GM19240 (cell line): ENCODE measurements at regions not wholly inside any gene's neighbourhood (a gene's known extent, or its start where the extent isn't known, plus 50 kb on each side); places are given as distances from the start of the nearest gene placed in this dataset.

Source experiments
- DNase-seq: peaks from one replicate; pipeline ENCODE4 v3.0.0; 2011; ENCODE audit warnings: low spot score; ENCODE audit not compliant: insufficient read length

DNA sequence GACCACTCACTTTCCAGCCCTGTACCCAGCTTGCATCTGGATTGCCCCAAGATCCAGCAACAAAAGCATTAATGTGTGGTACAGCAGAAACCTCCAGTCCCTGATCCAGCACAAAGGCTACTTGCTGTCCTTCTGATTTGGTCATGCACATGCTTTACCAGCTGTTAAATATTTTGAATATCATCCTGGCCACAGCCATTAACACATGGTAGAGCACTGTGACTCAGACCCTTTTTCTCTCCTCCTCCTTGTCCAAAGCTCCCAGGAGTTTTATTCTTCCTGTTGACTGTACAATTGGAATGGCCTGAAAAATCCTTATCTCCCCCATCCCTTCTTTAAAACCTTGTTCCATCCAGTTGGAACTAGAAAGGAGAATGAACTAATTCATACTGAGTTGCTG lies 419.7 kb upstream of the TNP1 start:
- DNase-seq, result no peak

DNA sequence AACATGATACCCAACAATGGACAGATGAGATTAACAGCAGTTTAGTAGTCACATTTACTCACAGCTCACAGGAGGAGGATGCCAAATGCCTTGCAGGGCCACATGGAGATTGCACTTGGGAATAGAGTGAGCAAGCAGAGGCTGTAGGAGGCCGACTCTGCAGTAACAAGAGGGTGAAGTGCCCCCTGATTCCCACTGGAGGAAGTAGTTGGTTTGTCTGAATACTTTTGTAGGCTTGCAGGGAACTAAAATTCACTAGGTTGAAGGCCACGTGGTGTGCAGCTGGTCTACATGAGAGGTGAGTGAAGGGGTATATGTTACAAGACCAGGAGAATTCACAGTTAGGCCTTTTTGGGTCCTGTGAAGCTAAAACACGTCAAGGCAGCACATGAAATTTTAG lies 419.3 kb upstream of the TNP1 start:
- DNase-seq, result no peak

DNA sequence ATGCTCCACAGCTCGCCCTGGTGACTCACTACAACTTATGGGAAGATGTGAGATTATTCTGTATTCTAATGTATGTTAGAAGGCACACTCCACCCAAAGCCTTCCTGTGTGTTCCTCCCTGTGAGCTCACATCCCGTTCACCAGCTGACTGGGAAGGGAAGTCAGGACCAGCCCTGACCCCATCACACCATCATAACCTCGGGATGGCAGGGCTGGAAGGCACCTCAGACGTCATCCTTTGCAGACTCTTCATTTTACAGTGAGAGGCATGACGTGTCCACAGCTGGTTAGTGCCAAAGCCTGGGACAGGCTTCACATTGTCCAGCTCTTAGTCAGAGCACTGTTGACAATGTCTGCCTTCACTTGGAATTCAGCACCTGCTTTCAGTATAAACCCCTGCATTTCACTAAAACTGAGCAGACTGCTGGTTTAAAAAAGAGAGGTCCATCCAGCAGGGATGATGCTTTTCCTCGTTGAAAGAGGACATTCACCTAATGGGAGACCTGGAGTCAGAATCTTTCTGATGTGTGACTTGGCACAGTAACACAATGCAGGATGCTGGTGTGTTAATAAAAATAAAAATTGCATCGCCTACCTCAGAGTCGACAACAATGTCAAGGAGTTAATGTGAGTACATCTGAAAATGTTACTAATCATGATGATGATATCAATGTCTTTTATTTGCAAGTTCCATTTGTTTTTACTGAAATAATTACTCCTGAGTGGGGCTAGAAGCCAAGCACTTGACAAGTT lies 418.0 kb upstream of the TNP1 start:
- DNase-seq, result no peak

DNA sequence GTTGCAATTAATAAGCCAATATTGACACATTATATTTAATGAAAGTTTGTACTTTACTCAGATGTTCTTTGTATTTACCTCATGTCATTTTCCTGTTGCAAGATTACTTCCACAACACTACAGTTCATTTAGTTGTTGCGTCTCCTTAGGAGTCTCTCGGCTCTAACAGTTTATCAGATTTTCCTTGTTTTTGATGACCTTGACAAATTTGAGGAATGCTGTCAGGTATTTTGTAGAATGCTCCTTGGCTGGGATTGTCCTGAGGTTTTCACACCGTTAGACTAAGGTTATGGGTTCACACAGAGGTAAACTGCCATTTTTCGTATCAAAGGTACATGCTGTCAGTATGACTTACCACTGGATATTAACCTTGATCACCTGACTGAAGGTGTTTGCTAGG lies 416.6 kb upstream of the TNP1 start:
- DNase-seq, result no peak

DNA sequence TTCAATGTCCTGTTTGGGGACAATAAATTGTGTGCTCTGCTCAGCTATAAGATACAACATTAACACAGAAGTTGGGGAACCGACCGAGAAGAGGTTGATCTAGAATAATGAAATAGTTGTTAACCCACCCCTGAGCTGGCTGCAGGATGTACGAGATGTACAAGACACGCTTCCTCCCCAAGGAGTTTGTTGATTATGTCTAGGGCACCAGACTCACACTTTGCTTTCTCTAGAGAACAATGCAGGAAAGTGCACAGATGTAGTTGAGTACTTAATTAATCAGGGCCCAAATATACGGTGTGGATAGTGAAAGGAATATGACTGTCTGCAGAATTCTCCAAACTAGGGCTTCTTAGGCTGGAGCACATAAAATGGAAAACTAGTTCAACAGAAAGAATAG lies 415.2 kb upstream of the TNP1 start:
- DNase-seq, result no peak

DNA sequence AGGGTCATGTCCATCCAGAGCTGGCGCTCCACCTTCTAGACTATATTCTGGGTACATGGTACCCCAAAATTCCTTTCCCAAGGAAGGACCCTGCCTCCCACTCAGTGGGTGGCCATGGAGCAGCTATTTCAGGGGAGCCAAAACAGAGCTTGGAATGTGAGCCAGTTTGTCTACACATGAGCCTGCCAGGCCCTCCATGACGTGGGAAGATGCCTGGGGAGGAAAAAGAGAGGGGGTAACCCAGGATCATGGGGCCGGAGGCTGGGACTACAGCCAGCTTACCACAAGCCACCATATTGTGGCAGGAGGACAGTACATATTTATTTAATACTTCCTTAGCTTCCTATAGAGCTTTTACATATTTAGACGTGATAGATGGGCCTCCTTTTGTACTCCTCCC lies 414.7 kb upstream of the TNP1 start:
- no peak for DNase-seq

DNA sequence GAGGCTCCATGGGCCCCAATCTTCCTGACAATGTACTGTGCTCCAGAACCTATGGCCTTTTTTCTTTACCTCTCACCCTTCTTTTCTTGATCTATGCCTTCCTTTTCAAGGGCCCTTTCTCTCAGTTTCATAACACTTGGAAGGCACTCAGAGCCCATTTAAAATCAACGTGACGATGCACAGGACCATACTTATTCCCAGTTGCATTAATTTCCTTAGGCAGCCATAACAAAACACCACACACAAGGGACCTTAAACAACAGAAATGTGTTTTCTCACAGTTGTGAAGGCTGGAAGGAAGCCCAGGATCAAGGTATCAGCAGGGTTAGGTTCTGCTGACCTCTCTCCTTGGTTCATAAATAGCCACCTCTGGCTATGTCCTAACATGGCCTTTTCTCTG lies 414.0 kb upstream of the TNP1 start:
- DNase-seq, result no peak

DNA sequence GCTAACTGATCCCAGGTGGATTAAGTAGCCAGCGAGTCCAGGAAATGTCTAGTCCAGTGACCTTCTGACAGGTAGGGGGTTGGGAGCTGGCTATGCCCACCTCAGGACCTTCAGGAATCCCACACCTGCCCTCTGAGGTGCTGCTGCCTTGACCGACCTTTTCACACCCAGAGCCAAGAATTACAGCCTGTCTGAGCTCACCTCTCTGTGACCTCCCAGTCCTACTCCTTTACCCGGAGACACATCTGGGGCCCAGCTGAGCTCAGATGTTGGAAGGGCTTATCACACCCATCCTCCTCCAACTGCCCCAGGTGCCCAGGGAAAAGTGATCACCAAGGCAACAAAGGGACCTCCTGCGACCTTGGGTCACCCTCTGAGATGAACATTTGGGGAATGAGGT lies 413.3 kb upstream of the TNP1 start:
- DNase-seq, result no peak

DNA sequence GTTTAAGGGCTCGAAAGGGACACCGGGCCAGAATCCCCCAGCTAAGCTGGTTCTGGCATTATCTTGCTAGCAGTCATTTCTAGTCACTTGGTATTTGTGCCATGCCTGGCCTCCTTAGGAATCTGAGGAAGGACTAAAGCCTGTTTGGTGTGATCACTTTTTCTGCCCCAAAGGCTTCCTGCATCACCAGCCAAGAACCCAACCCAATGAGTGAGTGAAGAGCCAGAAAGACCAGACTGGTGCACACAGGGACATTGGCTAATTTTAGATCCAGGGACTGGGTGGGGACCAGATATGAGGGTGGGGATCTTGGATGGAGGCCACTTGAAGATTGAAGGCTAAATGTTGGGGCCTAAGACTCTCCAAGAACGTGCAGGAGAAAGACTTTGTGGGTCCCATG lies 411.9 kb upstream of the TNP1 start:
- no peak for DNase-seq

DNA sequence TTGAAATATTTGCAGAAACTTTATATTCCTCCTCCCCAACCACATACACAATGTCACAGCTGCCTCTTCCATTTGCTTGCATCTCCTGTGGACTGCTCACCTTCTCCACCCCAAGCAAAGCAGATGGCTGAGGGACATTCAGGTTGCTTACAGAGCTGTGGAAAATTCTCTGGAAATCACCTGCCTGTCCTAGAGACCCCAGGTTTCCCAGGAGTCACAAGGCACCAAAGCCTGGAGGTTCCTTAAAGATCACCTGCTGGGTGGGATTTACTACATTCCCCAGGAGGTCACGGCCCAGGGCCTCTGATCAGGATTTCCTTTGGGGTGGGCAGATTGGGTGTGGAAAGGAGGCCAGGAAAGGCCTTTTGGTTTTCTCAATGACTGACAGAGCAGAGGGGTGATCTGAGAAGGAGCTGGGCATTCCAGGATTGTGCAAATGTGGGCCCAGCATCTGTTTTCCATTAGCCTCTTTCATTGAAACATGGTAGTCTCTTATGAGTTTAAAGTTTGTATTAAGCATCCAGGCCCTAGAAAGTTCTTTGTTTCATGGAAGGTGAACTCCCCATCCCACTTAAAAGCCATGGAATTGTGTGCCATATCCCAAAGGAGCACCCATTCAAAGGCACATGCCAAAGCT lies 410.7 kb upstream of the TNP1 start:
- no peak for DNase-seq

DNA sequence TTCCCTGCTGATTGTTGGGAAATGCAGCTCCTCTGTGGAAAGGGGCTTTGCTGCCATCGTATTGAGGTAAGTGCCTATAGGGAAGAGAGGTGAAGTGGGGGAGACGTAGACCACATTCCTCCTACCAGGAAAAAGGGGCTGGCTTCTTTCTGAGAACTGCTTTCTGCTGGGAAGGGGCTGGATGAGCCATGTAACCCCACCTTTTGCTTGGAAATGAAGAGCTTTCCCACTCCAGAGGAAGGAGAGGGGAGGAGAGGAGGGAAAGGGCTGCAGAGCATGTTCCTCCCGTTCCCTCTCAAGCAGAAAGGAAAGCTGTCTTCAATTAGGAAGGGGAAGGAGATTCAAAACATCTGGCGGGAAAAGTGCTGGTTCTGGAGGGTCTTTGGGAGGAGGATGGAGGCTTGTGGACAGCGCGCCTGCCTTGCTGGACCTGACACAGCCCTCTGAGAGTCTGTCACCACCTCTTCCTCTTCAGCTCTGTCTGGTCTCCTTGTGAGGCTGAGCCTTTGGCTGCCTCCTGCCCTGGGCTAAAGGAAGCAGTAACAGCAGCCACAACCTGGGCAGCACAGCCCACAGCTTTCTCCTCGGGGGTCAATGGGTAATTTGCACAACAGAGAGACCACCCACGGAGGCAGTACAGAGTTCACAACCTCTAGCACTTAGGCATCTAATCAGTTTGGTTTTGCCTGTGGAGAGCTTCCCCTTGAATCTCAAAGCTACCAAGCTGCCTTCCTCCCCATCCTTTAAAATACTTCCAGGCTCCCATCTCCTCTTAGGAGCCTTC lies 410.0 kb upstream of the TNP1 start:
- no peak for DNase-seq

DNA sequence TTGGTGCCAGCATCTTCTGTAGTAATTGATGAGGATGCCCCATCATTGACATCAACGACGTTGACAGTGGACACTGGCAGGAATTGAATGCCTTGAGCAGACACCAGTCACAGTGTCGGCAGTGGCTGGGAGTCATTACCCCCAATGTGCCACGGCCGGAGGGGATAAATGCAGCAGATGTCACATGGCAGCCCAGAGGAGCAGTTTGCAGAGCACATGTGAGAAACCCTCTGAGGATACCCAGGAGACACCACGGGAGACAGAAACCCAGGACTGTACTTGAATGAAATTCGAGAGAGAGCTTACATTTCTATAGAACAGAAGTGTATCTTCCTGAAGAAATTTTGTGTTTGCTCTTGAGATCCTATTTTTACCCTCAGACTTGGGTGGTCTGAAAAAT lies 409.1 kb upstream of the TNP1 start:
- DNase-seq, result no peak

DNA sequence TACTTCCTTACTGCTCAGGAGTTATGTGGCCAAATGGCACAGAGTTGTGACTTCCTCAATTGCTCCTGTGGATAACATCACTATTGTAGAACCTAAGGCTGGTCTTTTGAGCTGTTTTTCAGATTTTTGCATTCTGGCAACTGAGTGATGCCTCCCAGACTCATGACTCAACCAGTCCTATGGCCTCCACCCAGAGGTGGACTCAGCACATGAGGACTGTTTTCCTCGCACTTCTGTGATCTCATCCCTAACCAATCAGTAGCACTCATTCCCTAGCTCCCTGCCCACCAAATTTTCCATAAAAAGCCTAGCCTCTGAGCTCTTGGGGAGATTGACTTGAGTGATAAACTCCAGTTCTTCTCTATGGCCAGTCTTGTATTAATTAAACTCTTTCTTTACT lies 407.9 kb upstream of the TNP1 start:
- DNase-seq, result no peak

DNA sequence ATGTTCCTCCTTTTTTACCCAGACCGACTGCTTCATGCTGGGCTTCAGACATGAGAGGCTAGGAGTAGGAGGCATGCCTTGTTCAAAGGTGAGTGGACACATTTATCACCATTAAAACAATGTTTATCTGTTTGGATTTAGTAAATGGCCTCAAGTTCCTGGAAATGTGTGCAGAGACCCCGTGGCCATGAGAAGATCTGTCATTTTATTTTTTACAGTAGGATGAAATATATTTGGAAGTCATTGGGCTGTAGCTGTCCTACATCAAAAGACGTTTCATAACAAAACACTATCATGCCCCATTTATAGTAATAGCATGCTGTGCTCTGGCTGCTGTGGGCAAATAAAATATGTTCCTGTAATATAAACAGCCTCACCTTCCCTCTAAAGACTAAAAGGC lies 403.9 kb upstream of the TNP1 start:
- DNase-seq, result no peak

DNA sequence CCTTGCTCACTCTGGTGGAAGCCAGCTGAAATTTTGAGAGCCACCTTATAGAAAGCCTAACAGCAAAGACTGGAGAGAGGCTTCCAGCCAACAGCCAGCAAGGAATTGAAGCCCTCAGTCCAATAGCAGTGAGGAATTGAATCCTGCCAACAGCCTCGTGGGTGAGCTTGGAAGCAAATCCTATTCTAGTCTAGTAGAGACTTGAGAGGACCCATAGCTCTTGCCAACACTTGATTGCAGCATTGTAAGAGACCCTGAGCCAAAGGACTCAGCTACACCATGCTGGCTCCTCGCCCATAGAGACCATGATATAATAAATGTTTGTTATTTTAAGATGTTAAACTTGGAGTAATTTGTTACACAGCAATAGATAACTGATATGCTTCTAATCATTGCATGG lies 403.0 kb upstream of the TNP1 start:
- no peak for DNase-seq

DNA sequence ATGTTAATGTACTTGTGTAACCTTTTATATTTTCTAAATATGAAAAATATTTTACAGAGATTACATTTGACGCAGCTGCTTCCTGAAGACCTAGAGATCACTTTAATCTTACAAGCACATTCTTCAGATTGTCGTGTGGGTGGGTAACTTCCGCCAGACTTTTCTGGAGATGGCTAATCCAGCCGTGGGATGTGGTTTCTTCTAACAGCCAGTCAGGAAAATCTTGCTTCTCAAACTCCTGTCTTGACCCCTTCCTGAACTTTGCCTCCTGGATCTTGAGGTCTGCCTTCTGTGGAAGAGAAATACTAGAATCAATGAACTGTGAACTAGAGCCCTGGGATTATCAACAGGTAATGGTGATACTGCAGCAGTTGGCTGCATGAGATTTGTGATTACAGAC lies 401.6 kb upstream of the TNP1 start:
- no peak for DNase-seq

DNA sequence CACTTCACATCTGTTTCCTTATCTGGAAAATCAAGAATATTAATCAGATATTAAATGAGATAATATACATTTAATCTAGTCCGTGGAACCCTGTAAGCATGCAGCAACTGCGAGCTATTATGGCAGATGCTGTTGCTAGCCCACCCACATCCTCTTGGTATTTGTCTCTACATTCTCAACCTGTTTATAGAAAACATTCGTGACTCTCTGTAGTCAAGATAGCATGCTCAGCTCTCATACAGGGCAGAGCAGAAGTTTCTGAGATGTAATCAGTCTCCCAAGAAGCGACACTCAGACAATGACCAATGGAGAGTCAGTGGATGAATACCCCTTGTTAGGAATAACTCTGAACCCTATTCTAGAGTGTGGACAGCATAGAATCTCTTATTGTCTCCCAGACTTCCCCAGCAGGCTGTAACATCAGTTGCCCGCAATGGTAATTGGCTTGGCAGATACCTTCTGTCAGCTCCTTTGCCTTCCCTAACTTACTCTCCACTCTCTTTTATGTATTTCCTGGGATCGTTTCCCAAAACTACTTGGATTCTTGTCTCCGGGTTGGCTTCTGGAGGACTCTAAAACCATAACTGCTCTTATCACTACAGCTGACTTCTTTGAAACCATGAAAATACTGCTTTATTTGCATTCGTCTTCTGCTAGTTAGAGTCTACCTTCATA lies 400.7 kb upstream of the TNP1 start:
- DNase-seq, result no peak

DNA sequence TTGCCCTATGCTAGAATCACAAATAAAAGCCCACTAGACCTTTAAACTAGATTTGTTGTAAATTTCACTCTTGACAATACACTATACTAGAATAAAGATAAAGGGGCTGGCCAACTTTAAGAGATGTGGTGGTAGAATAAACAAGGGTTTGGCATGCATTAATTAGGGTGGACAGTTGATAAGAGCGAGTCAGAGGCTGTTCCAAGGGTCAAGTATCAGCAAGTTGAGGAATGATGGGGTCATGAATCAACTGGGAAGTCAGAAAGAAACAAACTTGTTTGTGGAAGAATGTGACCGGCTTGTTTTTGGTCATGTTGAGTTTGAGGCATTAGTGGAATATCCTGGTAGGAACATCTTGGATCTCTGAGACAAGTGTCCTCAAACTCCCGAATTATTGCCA lies 398.3 kb upstream of the TNP1 start:
- DNase-seq, result no peak

DNA sequence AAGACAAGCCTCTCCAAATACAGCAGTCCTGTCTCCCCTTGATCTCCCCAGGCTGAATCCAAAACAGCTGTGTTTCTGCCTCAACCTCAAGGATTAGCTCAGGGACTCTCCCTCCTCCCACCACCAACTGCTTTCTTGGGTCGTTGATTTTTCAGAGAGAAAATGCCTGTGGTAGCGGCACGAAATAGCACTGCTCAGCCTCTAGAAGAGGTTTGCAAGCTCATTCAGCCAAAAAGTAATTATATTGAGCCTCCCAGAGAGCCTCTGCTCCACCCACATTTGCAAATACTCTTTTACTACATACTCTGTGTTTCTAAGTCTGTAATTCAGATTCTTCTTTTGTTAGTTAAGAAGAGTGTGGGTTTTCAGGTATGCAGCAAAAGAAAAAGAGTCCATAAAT lies 396.4 kb upstream of the TNP1 start:
- DNase-seq, result no peak

DNA sequence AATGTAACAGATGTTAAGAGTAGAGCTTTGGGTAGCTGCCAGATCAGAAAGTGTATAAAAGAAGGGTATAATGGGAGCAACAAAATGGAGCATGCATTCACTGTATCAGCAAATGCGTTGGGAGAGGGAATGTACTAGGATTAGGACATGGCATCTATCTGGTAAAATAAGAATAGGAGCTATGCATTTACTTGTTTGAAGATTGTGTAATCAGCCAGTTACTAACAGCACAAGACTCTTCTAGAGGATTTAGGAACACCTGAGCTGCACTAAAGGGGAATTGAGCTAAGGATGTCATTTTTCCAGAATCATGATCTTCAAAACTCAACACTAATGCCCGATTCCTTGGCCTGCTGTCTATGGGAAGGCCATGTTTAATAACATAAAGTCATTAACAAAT lies 394.2 kb upstream of the TNP1 start:
- no peak for DNase-seq

DNA sequence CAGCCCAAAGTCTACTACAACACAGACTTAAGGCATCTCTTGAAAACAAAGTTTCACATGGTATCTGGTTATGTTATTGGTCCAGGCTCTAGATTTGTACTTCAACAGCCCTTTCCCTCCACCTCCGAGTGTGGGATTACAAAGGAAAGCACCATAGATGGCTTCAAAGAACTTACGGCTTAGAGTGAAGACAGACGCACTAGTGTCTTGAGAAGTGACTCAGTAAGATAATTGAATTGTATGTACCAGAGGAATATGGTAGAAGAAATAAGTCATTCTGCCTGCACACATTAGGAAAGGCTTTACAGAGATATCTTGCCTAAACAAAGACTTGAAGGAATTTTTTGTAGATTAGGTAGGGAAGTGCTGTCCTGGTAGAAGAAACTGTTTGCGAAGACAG lies 392.3 kb upstream of the TNP1 start:
- DNase-seq, result no peak

DNA sequence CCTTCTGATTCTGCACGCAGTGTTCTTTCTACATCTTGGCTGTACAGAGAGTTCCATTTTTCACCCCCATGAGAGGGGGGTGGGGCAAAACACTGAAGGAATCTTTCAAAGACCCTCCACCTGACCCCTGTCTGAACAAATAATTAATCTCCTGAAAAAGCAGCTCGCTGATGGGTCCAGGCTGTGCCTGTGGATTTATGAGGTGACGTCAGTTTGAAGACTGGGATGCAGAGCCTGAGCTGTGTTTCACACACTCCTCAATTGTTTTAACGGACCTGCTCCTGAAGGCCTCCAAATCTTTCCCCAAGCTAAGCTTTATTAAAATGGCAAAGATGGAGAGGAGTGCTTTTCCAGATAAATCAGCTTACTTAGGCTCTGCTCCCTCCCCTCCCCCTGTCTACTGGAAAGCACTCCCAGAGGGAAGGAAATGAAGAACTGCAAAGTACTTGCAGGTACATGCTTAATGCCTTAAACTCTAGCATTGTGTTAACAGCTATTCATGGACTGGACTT lies 390.2 kb upstream of the TNP1 start:
- no peak for DNase-seq
